Inferior parietal cortex (tissue), 1 donor: ENCODE measurements at regions not wholly inside any gene's neighbourhood (a gene's known extent, or its start where the extent isn't known, plus 50 kb on each side); places are given as distances from the start of the nearest gene placed in this dataset.

ENCODE experiments used
- DNase-seq: peaks from one replicate; pipeline ENCODE4 v3.0.0-alpha.2; 2016; ENCODE audit errors: extremely low spot score

DNA sequence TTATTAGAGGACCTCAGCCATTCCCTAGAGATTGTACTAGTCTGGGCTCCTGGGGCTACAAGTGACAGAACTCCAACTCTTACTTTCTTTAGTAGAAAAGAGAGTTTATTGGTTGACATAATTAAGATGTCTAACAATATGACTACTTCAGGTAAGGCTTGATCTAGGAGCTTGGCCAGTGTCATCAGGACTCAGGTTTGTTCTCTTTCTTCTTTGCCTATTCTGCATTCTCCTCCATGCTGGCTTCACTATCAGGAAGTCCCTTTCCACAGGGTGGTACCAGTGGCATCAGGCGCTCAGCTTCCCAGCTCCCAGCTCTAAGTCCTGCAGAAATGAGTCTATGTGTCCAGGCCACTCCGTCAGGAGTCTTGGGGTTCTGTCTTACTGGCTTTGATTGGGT is 286.1 kb upstream of the EEF2KMT start:
- DNase-seq, result no peak

DNA sequence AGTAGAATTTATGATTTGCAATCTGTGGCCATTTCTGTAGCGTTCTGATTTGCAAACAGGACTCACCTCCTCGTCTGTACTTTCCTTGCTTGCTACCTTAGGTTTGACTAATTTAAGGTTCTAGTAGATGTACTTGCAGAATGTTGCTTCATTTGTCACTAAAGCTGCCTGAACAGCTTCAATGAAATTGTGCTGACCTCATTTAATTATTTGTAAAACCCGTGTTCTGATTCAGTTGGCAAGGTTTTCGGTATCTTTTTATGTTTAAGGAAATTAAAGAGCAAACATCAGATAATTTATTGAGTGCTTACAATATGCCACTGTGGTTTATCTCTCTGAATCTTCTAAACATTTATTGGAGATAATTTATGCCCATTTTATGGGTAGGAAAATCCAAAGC is 284.9 kb upstream of the EEF2KMT start:
- DNase-seq, result no peak

DNA sequence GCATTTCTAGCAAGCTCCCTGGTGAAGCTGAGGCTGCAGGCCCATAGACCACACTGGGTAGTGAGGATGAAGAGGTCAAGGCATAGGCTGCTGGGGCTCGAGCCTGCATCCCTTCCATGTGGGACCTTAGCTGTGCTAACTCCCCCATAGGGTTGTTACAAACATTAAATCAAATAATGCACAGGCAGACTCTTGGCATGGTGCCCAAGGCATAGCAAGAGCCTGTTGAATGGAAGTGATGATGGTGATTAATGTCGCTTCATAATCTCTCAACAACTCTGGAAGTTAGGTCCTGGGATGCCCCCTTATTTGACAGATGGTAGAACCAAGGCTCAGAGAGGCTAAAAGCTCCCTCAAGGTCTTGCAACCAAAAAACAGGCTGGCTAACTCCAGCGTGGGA is 283.9 kb upstream of the EEF2KMT start:
- no peak for DNase-seq

DNA sequence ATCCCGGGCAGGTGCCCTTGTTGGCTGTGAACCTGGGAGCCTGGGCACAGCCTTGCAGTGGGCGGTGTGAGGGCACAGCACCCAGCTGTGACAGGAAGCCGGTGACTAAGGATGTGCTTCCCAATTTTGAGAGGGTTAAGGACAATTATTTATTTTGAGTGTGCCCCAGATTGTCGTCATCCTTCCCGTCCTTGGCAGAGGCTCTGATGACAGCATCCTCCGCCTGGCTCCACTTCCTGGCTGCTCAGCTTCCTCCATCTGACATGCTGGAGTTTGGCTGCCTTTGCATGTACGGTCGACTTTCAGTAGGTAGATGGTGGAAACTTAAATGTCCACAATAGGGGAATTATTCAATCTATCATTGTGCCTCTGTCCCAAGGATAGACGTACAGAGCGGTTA is 282.4 kb upstream of the EEF2KMT start:
- DNase-seq, result peak; percentile 10

DNA sequence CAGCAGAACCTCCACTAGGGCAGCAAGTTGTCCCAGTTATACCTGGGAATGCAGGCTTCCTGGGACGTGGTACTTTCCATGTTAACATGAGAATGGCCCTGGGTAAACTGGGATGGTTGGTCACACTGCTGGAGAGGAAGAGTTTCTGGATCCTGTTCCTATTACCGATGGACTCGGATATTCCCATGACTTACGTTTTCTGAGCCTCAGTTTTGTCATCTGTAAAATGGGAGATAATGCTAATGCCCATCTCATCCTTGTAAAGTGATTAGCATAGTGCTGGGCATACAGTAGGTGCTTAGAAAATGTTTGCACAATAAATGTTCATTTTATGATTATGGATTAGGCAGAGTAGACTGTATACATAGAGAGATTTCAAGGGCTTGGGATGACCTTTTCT is 280.9 kb upstream of the EEF2KMT start:
- DNase-seq, result no peak

DNA sequence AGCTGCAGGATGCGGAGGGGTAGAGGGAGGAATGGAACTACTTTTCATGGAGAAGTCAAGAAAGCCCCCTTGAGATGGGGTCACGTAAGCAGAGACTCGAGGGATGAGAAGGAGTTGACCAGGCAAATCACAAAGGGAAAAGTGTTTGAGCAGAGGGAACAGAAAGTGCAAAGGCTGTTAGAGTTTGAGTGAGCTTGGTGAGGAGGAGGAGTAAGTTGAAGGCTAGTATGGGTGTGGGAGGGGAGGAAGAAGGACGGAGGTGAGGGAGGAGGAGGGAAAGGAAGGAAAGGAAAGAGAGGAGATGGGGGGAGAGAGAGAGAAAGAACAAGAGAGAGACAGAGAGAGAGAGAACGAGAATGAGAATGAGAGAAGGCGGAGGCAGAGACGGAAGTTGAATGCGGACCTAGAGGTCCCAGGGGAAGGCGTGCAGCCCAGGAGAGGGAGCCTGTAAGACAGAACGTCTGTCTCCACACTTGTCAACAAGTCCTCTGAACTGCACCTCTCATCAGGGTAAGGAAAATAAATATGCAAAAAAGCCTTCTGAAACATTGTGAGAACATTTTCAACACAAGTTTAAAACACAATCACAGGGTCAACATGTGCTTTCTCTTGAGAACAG is 279.8 kb upstream of the EEF2KMT start:
- no peak for DNase-seq

DNA sequence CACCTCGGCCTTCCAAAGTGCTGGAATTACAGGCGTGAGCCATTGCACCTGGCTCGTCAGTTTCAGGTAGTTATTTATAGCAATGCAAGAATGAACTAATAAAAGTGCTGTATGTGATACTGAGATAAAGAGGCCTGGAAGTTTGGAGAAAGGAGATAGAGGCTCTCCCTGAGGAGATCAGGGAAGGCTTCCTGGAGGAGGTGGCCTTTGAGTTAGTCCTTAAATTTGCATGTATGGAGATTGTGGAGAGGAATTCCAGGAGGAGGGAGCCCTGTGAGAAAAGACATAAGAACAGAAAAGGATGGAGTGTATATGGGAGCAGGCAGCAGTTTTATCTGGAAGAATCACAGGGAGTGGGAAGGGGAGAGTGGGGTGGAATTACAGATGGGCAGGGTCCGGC is 276.6 kb upstream of the EEF2KMT start:
- no peak for DNase-seq

DNA sequence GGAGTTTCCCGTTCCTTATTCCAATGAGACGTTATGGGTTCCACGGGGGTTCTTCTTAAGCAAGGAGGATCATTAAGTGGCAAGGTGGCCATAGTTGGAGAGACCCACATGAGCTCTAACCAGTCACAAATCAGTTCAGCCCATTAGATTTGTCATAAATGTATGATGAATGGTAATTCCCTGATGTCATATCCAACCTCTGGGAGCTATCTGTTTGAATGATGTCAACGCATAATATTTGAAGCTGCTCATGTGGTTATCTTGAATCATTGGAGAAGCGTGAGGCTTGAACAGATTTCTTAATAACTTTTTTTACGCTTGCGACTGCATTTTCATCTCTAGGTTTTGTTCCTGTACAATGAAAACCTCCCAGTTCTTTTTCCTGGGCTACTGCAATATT is 270.4 kb upstream of the EEF2KMT start:
- DNase-seq, result no peak

DNA sequence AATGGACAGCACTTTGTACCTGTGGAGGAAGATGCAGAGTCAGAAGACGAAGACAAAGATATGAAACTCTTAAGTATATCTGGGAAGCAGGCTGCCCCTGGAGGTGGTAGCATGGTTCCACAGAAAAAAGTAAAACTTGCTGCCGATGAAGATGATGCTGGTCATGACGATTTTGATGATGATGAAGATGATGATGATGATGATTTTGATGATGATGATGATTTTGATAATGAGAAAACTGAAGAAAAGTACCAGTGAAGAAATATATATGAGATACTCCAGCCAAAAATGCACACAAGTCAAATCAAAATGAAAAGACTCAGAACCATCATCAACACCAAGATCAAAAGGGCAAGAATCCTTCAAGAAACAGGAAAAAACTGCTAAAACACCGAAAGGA is 268.5 kb upstream of the EEF2KMT start:
- DNase-seq, result no peak

DNA sequence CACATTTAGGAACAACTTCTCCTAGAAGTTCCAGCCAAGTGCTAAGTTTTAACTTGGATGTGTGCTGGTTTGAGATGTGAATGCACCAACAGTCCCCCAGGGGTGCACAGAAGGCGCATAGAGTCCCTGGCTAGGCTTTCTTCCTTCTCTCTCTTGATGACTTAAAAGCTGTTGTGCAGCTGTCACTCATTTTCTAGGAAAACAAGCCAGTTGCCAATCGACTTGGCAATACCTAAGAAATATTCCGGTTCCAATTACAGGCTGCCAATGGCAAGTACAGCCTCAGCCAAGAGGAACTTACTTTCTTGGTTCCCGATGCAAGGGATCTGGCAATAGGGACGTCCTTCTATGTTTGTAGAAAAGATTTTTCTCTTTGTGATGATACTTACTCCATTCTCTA is 266.6 kb upstream of the EEF2KMT start:
- DNase-seq, result no peak

DNA sequence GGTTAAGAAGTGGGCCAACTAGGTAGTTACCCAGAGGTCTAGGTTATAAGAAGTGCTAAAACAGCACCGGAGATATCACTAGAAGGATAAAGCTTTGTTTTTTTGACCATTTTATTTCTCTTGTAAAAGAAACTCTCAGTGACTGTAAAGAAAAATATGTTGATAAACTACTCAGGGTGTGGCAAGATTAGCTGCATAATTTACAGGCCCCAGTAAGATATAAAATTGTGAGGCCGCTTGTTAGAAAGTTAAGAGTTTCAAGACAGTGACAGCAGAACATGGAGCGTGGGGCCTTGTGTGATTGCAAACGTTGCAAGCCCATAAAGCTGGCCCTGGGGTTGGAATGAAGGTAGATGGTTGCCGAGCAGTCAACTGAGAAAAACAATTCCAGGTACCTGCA is 263.7 kb upstream of the EEF2KMT start:
- no peak for DNase-seq

DNA sequence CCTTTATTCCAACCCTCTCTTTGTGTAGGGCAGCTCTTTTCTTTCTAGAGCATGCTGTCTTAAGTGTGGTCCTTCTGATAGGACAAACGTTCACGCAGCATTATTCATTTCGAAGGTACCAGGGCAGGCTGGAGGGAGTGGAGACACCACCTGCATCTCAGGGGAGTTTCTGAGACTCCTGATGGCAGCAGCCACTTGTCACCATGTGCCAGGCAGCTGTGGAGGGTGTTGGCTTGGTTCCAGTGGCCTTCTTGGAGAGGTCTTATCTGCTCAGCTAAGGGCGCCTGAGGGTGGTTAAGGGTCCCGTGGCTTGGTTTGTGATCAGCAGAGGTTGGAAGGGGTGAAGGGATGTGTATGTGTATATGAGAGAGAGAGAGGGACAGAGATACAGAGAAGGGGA is 257.1 kb upstream of the EEF2KMT start:
- DNase-seq, result no peak

DNA sequence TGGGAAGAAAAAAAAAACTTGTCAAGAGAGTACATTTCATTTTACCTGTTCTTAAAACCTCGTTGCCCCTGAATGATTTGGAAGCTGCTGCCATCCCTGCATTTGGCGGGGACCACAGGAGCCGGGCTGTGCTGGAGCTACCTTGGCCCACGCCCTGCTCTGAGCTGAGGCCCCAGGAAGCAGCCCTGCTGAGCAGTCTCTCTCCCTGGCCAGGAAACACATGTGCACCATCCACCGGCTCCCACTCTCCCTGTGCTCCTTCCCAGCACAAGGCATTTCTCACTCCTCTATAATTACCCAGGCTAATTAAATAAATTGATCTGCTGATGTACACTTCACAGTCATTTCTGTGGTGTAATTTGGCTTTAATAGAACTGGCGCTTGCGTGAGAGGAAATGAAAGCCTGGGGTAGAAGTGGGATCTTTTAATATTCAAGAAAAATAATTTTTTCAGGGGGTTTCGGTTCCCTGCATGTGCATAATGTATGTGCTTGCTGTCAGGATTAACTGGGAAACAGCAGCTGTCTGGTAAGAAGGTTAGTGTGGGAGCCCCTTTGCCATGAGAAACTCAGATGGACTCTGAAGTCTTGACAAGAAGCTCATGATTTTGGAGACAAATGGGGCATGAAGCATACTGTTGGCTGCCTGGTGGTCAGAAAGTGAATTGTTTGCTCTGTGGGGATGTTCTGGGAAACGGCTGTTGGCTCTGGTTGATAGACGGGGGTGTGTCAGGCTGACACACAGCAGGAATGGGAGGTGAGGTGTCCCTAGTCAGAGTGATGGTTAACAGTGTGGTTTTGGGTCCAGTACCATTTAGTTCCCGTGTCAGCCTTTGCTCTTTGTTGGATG is 252.3 kb upstream of the EEF2KMT start:
- DNase-seq, result no peak

DNA sequence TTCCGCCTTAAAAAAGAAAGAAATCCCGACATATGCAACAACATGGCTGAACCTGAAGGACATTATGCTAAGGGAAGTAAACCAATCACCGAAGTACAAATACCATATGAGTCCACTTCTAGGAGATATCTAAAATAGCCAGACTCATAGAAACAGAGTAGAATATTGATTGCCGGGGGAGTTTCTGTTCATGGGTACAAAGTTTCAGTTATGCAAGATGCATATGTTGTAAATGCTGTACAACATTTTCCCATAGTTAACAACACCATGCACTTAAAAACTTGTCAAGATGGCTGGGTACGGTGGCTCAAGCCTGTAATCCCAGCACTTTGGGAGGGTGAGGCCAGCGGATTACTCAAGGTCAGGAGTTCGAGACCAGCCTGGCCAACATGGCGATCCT is 251.5 kb upstream of the EEF2KMT start:
- DNase-seq, result no peak

DNA sequence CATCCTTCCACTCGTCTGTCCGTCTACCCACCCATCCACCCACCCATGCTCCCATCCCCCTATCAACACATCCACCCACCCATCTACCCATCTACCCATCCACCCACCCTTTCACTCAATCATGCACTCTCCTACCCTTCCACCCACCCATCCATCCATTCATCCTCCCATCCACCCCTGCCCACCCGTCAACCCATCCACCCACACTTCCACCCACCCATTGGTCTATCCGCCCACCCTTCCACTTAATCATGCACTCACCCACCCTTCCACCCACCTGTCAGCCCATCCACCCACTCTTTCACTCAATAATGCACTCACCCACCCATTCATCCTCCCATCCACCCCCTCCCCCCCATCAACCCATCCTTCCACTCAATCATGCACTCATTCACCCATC is 250.0 kb upstream of the EEF2KMT start:
- DNase-seq, result no peak

DNA sequence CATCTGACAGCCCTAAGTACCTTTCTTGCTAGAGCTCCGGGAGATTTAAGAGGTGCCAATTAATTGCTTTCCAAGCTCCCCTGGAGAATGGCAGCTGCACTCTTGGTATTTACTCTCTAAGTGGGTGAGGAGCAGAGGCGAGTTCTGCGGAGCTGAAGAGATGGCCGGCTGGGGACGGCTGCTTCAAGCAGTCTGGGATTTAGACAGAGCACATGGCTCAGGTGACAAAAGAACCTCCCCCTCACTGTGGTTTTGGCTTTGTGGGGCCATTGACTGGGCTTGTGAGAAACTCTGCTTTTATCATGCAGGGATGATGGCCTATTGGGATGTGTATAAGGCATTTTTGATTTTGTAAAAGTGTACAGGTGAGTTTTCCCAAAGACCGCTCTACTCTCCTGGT is 239.3 kb upstream of the EEF2KMT start:
- DNase-seq, result no peak

DNA sequence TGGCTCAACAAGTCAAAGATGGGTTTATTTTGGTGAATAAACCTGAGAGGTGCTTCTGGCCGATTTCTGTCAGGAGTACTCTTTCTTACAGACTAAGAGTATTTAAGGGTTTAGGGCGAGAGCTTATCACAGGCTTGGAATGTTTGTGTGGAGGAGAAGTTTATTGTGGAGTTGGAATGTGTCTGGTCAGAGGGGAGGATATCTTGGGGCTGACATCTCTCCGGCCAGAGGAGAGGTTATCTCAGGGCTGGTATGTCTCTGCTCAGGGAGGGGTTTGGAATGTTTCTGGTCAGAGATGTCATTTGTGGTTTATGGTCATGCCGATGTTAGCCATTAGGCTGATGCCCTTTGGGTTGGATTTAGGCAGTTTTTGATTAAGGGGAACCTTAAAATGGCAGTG is 236.4 kb upstream of the EEF2KMT start:
- DNase-seq, result no peak

DNA sequence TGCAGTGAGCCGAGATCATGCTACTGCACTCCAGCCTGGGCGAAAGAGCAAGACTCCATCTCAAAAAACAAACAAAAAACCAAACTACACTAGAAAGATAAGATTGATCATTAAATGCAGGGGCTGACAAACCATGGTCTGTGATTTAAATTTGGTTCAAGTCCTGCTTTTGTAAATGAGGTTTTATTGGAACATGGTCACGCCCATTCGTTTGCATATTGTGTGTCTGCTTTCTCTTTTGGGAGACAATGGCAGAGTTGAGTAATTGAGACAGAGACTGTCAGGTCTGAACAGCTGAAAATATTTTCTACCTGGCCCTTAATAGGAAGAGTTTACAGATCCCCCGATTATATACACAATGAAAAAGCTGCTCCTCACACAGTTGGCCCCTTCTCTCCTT is 235.5 kb upstream of the EEF2KMT start:
- no peak for DNase-seq

DNA sequence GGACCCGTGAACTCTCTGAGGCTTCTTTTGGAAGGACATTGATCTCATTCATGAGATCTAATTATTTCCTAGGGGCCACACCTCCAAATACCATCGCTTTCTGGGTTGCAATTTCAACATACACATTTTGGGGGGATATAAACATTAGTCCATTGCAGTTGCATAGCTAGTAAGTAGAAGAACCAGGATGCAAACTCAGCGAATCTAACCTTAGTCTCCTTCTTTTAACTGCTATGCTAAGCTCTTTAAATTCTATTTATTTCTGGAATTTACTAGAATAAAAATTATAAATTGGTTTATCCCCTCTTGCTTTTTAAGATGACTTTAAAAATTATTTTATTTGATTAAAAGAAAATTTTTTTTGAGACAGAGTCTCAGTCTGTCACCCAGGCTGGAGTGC is 232.5 kb upstream of the EEF2KMT start:
- no peak for DNase-seq

DNA sequence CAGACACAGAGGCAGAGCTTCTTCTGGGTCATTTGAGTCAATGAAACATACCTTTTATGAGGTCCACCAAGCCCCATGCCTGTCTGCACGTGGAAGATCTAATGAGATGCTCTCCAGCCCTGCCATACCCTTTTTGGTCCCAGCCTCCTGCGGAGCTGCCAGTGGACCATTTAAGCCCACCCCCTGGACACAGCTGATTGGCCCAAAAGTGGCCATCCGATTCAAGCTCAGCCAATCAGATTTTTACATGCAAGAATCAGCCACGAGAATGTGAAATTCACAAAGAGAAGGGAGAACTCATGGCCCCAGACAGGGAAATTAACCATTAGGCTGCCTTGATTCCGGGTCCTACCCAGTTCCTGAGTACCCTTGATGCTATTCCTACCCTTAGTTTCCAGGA is 231.0 kb upstream of the EEF2KMT start:
- DNase-seq, result no peak

DNA sequence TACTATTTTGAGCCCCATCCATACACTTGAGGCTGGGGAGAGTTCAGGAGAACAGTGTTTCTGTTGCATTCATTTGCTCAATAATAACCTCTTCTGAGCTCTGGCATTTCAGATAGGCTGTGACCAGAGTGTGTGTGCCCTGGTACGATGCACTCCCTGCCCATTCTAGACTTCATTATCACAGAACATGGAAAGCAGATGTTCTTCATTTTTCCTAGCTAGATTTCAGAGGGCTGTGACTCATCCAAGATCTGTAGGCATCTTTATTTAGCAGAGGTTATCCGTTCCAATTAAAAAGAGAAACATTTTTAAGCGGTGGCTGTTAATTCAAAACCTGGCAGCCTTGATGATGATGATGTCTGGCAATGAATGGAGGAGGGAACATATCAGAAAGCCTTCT is 228.8 kb upstream of the EEF2KMT start:
- DNase-seq, result no peak

DNA sequence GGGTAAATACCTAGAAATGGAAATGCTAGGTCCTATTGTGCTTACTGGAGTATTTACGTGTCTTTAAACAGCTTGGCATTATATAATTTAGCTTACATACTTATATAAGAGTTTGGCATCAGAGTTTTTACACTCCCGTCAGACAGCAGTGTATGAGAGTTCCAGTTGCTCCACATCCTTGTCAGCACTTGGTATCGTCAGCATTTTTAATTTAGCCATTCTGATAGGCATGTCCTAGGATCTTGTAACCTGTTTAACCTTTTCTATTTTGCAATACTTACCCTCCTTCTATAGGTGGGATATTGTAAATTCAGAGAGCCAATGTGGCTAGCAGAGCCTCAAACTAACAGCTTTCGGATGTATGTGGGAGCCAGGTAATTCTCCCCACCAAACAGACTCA is 228.3 kb upstream of the EEF2KMT start:
- DNase-seq, result no peak

DNA sequence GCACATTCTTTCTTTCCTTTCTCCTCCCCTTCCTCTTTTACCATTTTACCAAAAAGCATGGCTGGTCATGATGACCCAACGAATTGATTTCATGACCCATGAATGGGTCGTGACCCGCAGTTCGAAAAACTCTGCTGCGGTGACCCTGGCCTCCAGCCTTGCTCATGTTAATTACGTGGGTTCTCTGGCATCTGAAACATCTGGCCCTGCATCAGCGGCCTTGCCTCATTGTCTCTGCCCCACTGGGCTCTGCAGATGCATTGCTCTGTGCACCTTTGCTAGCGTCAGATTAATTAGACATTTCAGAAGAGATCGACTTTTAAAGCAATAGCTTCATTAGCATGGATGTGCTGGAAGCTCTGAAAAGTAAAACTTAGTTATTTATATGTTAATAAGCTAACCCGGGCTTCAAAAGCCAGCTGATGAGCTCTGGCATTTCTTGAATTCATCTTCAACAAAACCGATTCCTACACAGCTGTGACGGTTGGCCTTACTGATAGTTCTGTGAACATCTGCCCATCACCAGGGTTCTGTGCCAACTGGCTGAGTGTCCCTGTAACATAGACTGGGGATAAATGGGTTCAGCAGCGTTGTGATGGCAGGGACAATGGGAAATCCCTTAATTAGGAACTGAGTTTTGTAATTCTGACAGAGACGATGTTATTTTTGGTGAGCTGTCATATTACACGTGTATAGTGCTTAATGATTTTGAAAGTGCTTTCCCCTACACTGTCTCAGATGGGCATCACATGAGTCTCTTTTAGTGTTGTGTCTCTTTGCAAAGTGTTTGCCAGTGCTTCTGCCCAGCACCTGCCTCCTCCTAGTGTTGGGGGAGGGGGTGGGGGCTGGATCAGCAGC is 225.9 kb upstream of the EEF2KMT start:
- DNase-seq, result no peak
